Thyroid gland (tissue), 4 donors: ENCODE measurements at regions not wholly inside any gene's neighbourhood (a gene's known extent, or its start where the extent isn't known, plus 50 kb on each side); places are given as distances from the start of the nearest gene placed in this dataset.

Experiments used
- POLR2A ChIP-seq, 2 donors: fragments of 450-650 bp; IDR thresholded peaks; one replicate each; pipeline ENCODE4 v1.6.1; 2017; ENCODE audit warnings: antibody characterized with exemption in 2 of 2, mild to moderate bottlenecking in 2 of 2, moderate library complexity in 1 of 2
- TF ChIP-seq, protein P1 (sequence below), 6 experiments: fragments of 200-600 bp in 3 of 6; fragments of 450-650 bp in 3 of 6; sonication (generic) in 3 of 6; IDR thresholded peaks; one replicate each; pipeline ENCODE4 v1.5.1; 2016 to 2019; ENCODE audit warnings: antibody characterized with exemption in 6 of 6, mild to moderate bottlenecking in 2 of 6, inconsistent platforms in 1 of 6, moderate library complexity in 1 of 6

DNA sequence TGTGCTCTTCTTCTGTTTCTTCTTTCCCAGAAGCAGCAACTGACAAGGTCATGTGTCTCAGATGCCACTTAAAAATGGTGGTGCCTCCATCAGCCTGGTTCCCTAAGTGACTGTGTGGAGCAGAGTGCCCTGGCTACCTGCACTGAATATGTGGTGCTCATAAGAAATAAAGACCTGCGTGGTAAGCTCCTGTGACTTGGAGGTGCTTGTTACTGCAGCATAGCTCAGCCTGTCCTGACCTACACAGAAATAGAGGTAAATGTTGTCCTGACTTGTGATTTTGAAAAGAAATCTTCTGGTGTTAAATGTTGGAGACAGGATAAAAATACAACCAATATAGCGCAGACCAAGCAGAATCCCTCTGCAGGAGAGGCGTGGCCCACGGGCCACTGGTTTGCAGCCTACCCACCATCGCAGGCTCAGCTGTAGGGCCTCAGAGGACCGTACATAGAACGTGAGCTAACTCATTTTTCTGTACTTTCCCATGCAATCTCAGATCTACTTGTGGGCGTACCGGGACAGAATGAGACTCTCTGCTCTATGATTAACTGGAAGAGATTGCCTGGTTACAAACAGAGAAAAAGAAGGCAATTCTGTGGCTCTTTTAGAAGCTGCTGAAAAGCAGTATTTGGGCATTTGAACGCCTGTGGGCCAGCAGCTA, 79.4 kb upstream of the UNC5A start:
- TF ChIP-seq, protein P1, sequence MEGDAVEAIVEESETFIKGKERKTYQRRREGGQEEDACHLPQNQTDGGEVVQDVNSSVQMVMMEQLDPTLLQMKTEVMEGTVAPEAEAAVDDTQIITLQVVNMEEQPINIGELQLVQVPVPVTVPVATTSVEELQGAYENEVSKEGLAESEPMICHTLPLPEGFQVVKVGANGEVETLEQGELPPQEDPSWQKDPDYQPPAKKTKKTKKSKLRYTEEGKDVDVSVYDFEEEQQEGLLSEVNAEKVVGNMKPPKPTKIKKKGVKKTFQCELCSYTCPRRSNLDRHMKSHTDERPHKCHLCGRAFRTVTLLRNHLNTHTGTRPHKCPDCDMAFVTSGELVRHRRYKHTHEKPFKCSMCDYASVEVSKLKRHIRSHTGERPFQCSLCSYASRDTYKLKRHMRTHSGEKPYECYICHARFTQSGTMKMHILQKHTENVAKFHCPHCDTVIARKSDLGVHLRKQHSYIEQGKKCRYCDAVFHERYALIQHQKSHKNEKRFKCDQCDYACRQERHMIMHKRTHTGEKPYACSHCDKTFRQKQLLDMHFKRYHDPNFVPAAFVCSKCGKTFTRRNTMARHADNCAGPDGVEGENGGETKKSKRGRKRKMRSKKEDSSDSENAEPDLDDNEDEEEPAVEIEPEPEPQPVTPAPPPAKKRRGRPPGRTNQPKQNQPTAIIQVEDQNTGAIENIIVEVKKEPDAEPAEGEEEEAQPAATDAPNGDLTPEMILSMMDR (IDR thresholded peaks at IDR 0.05): no peak
- TF ChIP-seq POLR2A (IDR thresholded peaks at IDR 0.05): no peak
